ENCODE measurements at regions not wholly inside any gene's neighbourhood (a gene's known extent, or its start where the extent isn't known, plus 50 kb on each side); places are given as distances from the start of the nearest gene placed in this dataset.
"Not testable (repeated sequence)": the region's sequence is repeated elsewhere in the genome, so short reads cannot be mapped to it uniquely, and the experiment has no call there.

- no peak for DNase-seq (ENCODE audit: low read depth in 2 of 2)
Observed at GRCh38 chr9:129317179-129318011, 139.3 kb upstream of the IER5L start.

- DNase-seq (ENCODE audit: low read depth in 2 of 2), result no peak
Observed at GRCh38 chr9:129316281-129317030, 138.4 kb upstream of the IER5L start.

- DNase-seq (ENCODE audit: low read depth in 2 of 2), result no peak
Observed at GRCh38 chr9:129313331-129313955, 135.4 kb upstream of the IER5L start.

GRCh38 chr9:129312251-129313122 is 134.4 kb upstream of the IER5L start:
- DNase-seq (ENCODE audit: low read depth in 2 of 2), result no peak

GRCh38 chr9:129311643-129312042 is 133.6 kb upstream of the IER5L start:
- no peak for DNase-seq (ENCODE audit: low read depth in 2 of 2)

GRCh38 chr9:129310666-129311350 is 132.7 kb upstream of the IER5L start:
- DNase-seq (ENCODE audit: low read depth in 2 of 2), result no peak

- DNase-seq (ENCODE audit: low read depth in 2 of 2), result no peak
Observed at GRCh38 chr9:129309906-129310305, 131.8 kb upstream of the IER5L start.

- DNase-seq (ENCODE audit: low read depth in 2 of 2), result no peak
Observed at GRCh38 chr9:129309041-129309430, 131.0 kb upstream of the IER5L start.

GRCh38 chr9:129307227-129307970 is 129.3 kb upstream of the IER5L start:
- DNase-seq (ENCODE audit: low read depth in 2 of 2), result no peak

- DNase-seq (ENCODE audit: low read depth in 2 of 2), result no peak
Observed at GRCh38 chr9:129306318-129306973, 128.4 kb upstream of the IER5L start.

GRCh38 chr9:129305246-129305645 is 127.2 kb upstream of the IER5L start:
- no peak for DNase-seq (ENCODE audit: low read depth in 2 of 2)

- no peak for DNase-seq (ENCODE audit: low read depth in 2 of 2)
Observed at GRCh38 chr9:129301941-129302340, 123.9 kb upstream of the IER5L start.

GRCh38 chr9:129296195-129296594 is 118.1 kb upstream of the IER5L start:
- not testable (repeated sequence) for DNase-seq (ENCODE audit: low read depth in 2 of 2)

GRCh38 chr9:129291041-129291501 is 113.0 kb upstream of the IER5L start:
- DNase-seq (ENCODE audit: low read depth in 2 of 2), result no peak

- no peak for DNase-seq (ENCODE audit: low read depth in 2 of 2)
Observed at GRCh38 chr9:129290606-129291005, 112.5 kb upstream of the IER5L start.

- no peak for DNase-seq (ENCODE audit: low read depth in 2 of 2)
Observed at GRCh38 chr9:129289883-129290282, 111.8 kb upstream of the IER5L start.

GRCh38 chr9:129289131-129289731 is 111.2 kb upstream of the IER5L start:
- DNase-seq (ENCODE audit: low read depth in 2 of 2), result no peak

GRCh38 chr9:129287619-129288305 is 109.7 kb upstream of the IER5L start:
- no peak for DNase-seq (ENCODE audit: low read depth in 2 of 2)
